ENCODE measurements at regions not wholly inside any gene's neighbourhood (a gene's known extent, or its start where the extent isn't known, plus 50 kb on each side); places are given as distances from the start of the nearest gene placed in this dataset.

GRCh38 chr14:61128382-61129167 is 147.5 kb downstream of the SLC38A6 start:
- no peak for DNase-seq

- DNase-seq: no peak
Measured at GRCh38 chr14:61126603-61127498, 145.8 kb downstream of the SLC38A6 start.

GRCh38 chr14:61125867-61126572 is 145.0 kb downstream of the SLC38A6 start:
- no peak for DNase-seq

GRCh38 chr14:61125041-61125866 is 144.2 kb downstream of the SLC38A6 start:
- DNase-seq: no peak

- no peak for DNase-seq
Measured at GRCh38 chr14:61122862-61123261, 141.8 kb downstream of the SLC38A6 start.

GRCh38 chr14:61121355-61121787 is 140.3 kb downstream of the SLC38A6 start:
- DNase-seq: no peak

- DNase-seq: no peak
Measured at GRCh38 chr14:61120576-61120975, 139.5 kb downstream of the SLC38A6 start.

GRCh38 chr14:61119006-61119405 is 138.0 kb downstream of the SLC38A6 start:
- no peak for DNase-seq

- no peak for DNase-seq
Measured at GRCh38 chr14:61116369-61116768, 135.3 kb downstream of the SLC38A6 start.

GRCh38 chr14:61113561-61114225 is 132.6 kb downstream of the SLC38A6 start:
- DNase-seq: no peak

GRCh38 chr14:61112506-61112905 is 131.5 kb downstream of the SLC38A6 start:
- DNase-seq: no peak

- DNase-seq: no peak
Measured at GRCh38 chr14:61111731-61112130, 130.7 kb downstream of the SLC38A6 start.

GRCh38 chr14:61111209-61111665 is 130.2 kb downstream of the SLC38A6 start:
- DNase-seq: no peak

- no peak for DNase-seq
Measured at GRCh38 chr14:61110316-61111082, 129.5 kb downstream of the SLC38A6 start.

GRCh38 chr14:61109288-61109687 is 128.2 kb downstream of the SLC38A6 start:
- DNase-seq: no peak

GRCh38 chr14:61108496-61109141 is 127.6 kb downstream of the SLC38A6 start:
- no peak for DNase-seq

GRCh38 chr14:61107869-61108493 is 126.9 kb downstream of the SLC38A6 start:
- DNase-seq: no peak

GRCh38 chr14:61106959-61107641 is 126.1 kb downstream of the SLC38A6 start:
- no peak for DNase-seq

GRCh38 chr14:61106271-61106958 is 125.4 kb downstream of the SLC38A6 start:
- DNase-seq: no peak
